Esophagus (tissue), 2 donors: ENCODE measurements at regions not wholly inside any gene's neighbourhood (a gene's known extent, or its start where the extent isn't known, plus 50 kb on each side); places are given as distances from the start of the nearest gene placed in this dataset.

Experiments
- H3K27ac ChIP-seq, 2 donors: one replicate each; pipeline ENCODE4 v1.5.1; 2013; ENCODE audit warnings: low read depth in 2 of 2, mild to moderate bottlenecking in 2 of 2, inconsistent platforms in 1 of 2, low read length in 1 of 2, moderate library complexity in 1 of 2
- H3K27me3 ChIP-seq, 2 donors: one replicate each; pipeline ENCODE4 v1.6.1; 2013; ENCODE audit warnings: low read length in 2 of 2, control low read depth in 1 of 2, mild to moderate bottlenecking in 1 of 2; ENCODE audit not compliant: insufficient read depth in 2 of 2, control insufficient read depth in 1 of 2
- H3K36me3 ChIP-seq, 2 donors: one replicate each; pipeline ENCODE4 v1.6.1; 2013; ENCODE audit warnings: low read length in 1 of 2; ENCODE audit not compliant: control insufficient read depth in 2 of 2, insufficient read depth in 2 of 2
- H3K4me1 ChIP-seq, 2 donors: one replicate each; pipeline ENCODE4 v1.6.1; 2013; ENCODE audit warnings: low read length in 1 of 2; ENCODE audit not compliant: control insufficient read depth in 2 of 2, insufficient read depth in 2 of 2
- H3K4me3 ChIP-seq, 2 donors: one replicate each; pipeline ENCODE4 v1.5.1; 2013; ENCODE audit warnings: low read length in 2 of 2, mild to moderate bottlenecking in 2 of 2, low read depth in 1 of 2, moderate library complexity in 1 of 2
- H3K9me3 ChIP-seq, 2 donors: one replicate each; pipeline ENCODE4 v1.6.1; 2013; ENCODE audit warnings: mild to moderate bottlenecking in 2 of 2, low read depth in 1 of 2, low read length in 1 of 2, moderate library complexity in 1 of 2; ENCODE audit not compliant: control insufficient read depth in 2 of 2, insufficient read depth in 1 of 2
- WGBS, 2 donors: extraction: QIAGEN DNeasy Blood & Tissue Kit; methylation state at CpG; one replicate each; pipeline ENCODE4 v1.1.7; 2013; 5-methylcytosine and 5-hydroxymethylcytosine counted together
- donor health status: healthy with polysubstance abuse.
- donor health status: Bipolar disorder and iron deficiency.

- H3K4me3 ChIP-seq, result no peak overlapping the region
- no peaks in the 10 kb centered on the region for H3K9me3 ChIP-seq
- no peaks in the 10 kb centered on the region for H3K36me3 ChIP-seq
- H3K27ac ChIP-seq, result no peak overlapping the region
- 78 to 87% methylated on average over 3 of the region's 3 CpGs for WGBS, 2 donors
- no peaks in the 10 kb centered on the region for H3K27me3 ChIP-seq
- H3K4me1 ChIP-seq, result no peaks in the 10 kb centered on the region
Observed at GRCh38 chr10:33493497-33493896, 159.0 kb upstream of the NRP1 start.

- Histone ChIP-seq H3K36me3 (no peaks in the 10 kb centered on the region), H3K27me3 (no peaks in the 10 kb centered on the region), H3K9me3 (no peaks in the 10 kb centered on the region), H3K4me3 (no peak overlapping the region), H3K4me1 (no peaks in the 10 kb centered on the region), H3K27ac (no peak overlapping the region)
- 67 to 75% methylated on average over 4 of the region's 4 CpGs for WGBS, 2 donors
Observed at GRCh38 chr10:33492701-33493345, 158.4 kb upstream of the NRP1 start.

GRCh38 chr10:33489501-33490176, 155.2 kb upstream of the NRP1 start:
- Histone ChIP-seq H3K4me3 (no peak overlapping the region), H3K27ac (no peak overlapping the region), H3K36me3 (no peaks in the 10 kb centered on the region), H3K27me3 (no peaks in the 10 kb centered on the region), H3K4me1 (no peaks in the 10 kb centered on the region), H3K9me3 (no peaks in the 10 kb centered on the region)
- 65 to 72% methylated on average over 6 of the region's 6 CpGs for WGBS, 2 donors

GRCh38 chr10:33487014-33487776, 152.7 kb upstream of the NRP1 start:
- H3K4me1 ChIP-seq, result no peaks in the 10 kb centered on the region
- H3K27ac ChIP-seq, result peak overlapping the region in 1 of 2 donors; percentile 15
- 40 to 46% methylated on average over 4 of the region's 4 CpGs for WGBS, 2 donors
- H3K4me3 ChIP-seq, result no peak overlapping the region
- no peaks in the 10 kb centered on the region for H3K36me3 ChIP-seq
- no peaks in the 10 kb centered on the region for H3K27me3 ChIP-seq
- H3K9me3 ChIP-seq, result no peaks in the 10 kb centered on the region

GRCh38 chr10:33485276-33485675, 150.8 kb upstream of the NRP1 start:
- no peaks in the 10 kb centered on the region for H3K27me3 ChIP-seq
- H3K9me3 ChIP-seq, result no peaks in the 10 kb centered on the region
- WGBS, 2 donors, result 82 to 88% methylated on average over 3 of the region's 3 CpGs
- no peak overlapping the region for H3K27ac ChIP-seq
- H3K36me3 ChIP-seq, result no peaks in the 10 kb centered on the region
- no peak overlapping the region for H3K4me3 ChIP-seq
- H3K4me1 ChIP-seq, result no peaks in the 10 kb centered on the region

- no peaks in the 10 kb centered on the region for H3K27me3 ChIP-seq
- no peak overlapping the region for H3K27ac ChIP-seq
- H3K9me3 ChIP-seq, result no peaks in the 10 kb centered on the region
- H3K36me3 ChIP-seq, result no peaks in the 10 kb centered on the region
- H3K4me1 ChIP-seq, result no peaks in the 10 kb centered on the region
- no peak overlapping the region for H3K4me3 ChIP-seq
- WGBS, 2 donors, result 63 to 73% methylated on average over 2 of the region's 2 CpGs
Observed at GRCh38 chr10:33484787-33485186, 150.3 kb upstream of the NRP1 start.

GRCh38 chr10:33483816-33484190, 149.3 kb upstream of the NRP1 start:
- WGBS, 2 donors, result 94 to 97% methylated on average over 3 of the region's 3 CpGs
- no peaks in the 10 kb centered on the region for H3K27me3 ChIP-seq
- no peaks in the 10 kb centered on the region for H3K4me1 ChIP-seq

GRCh38 chr10:33483124-33483815, 148.8 kb upstream of the NRP1 start:
- WGBS, 2 donors, result 64 to 65% methylated on average over 5 of the region's 5 CpGs
- no peak overlapping the region for H3K4me3 ChIP-seq
- no peaks in the 10 kb centered on the region for H3K36me3 ChIP-seq
- H3K9me3 ChIP-seq, result no peaks in the 10 kb centered on the region
- H3K27ac ChIP-seq, result no peak overlapping the region
- no peaks in the 10 kb centered on the region for H3K27me3 ChIP-seq
- H3K4me1 ChIP-seq, result no peaks in the 10 kb centered on the region

More at GRCh38 chr10:33483816-33484190, 149.3 kb upstream of the NRP1 start:
- no peaks in the 10 kb centered on the region for H3K9me3 ChIP-seq
- H3K4me3 ChIP-seq, result no peak overlapping the region
- no peaks in the 10 kb centered on the region for H3K36me3 ChIP-seq
- H3K27ac ChIP-seq, result no peak overlapping the region

GRCh38 chr10:33482486-33482885, 148.0 kb upstream of the NRP1 start:
- WGBS, 2 donors, result 82 to 86% methylated on average over 5 of the region's 5 CpGs
- Histone ChIP-seq H3K9me3 (no peaks in the 10 kb centered on the region), H3K36me3 (no peaks in the 10 kb centered on the region), H3K4me3 (no peak overlapping the region), H3K27ac (no peak overlapping the region), H3K4me1 (no peaks in the 10 kb centered on the region), H3K27me3 (no peaks in the 10 kb centered on the region)
